ENCODE measurements at regions not wholly inside any gene's neighbourhood (a gene's known extent, or its start where the extent isn't known, plus 50 kb on each side); places are given as distances from the start of the nearest gene placed in this dataset.
"Not testable (repeated sequence)": the region's sequence is repeated elsewhere in the genome, so short reads cannot be mapped to it uniquely, and the experiment has no call there.

DNA sequence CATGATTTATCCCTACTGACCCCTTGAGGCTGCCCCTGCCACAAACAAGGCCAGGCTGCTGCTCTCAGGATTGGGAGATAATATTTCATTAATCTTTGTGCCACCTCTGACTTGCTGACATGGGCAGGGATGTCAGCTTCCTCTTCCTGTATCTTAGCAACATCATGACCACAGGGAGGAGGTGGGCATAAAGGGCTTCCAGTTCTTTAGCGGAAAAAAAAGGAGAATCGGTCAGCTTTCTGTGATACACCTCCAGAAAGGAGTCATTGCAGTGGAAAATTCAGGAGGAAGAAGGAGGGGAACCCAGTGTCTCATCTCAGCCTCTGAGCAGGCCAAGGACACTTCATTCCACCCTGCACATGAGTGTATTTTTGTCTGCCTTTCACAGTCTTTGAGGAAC, 206.8 kb upstream of the SDK2 start:
- no peak for DNase-seq (ENCODE audit: low read depth)

GRCh38 chr17:73851921-73852320, 207.7 kb upstream of the SDK2 start:
- no peak for DNase-seq (ENCODE audit: low read depth)

GRCh38 chr17:73855720-73856333, 211.6 kb upstream of the SDK2 start:
- DNase-seq (ENCODE audit: low read depth), result no peak

DNA sequence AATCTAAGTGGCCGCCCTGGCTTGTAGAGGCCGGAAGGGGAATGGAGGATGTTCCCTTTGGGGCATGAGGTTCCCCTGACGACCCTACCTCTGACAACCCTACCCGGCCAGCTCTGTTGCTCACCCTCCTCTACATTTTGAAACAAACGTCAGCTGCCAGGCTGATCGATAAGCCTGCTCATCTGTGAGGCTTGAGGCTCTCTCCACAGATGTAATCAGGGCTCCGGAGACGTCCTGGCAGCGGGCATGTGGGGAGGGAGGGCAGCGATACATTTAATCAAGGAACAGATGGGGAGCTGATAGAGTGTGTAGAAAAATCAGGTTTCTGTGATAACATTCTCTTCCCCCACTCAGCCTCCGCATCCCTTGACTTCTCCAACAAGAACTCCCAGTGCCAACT, 212.3 kb upstream of the SDK2 start:
- no peak for DNase-seq (ENCODE audit: low read depth)

- DNase-seq (ENCODE audit: low read depth), result not testable (repeated sequence)
Measured at GRCh38 chr17:73859439-73860008, 215.3 kb upstream of the SDK2 start.

DNA sequence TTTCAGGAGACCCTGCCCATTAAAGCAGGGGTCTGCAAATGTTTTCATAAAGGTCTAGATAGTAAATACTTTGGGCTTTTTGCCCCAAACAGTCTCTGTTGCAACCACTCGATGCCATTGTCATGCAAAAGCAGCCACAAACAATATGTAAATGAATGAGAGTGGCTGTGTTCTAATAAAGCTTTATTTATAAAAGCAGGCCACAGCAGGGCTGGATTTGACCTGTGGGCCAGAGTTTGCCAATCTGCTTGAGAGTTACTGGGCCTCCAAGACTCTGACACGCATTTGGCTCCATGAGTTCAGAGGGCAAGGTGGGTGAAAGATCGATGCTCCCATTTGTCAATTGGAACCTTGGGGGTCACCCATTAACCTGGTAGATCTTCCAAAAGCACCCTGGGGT, 217.3 kb upstream of the SDK2 start:
- no peak for DNase-seq (ENCODE audit: low read depth)

GRCh38 chr17:73863761-73864535, 219.7 kb upstream of the SDK2 start:
- DNase-seq (ENCODE audit: low read depth), result no peak

GRCh38 chr17:73865831-73866230, 221.6 kb upstream of the SDK2 start:
- DNase-seq (ENCODE audit: low read depth), result no peak

GRCh38 chr17:73867056-73867455, 222.8 kb upstream of the SDK2 start:
- DNase-seq (ENCODE audit: low read depth), result no peak

DNA sequence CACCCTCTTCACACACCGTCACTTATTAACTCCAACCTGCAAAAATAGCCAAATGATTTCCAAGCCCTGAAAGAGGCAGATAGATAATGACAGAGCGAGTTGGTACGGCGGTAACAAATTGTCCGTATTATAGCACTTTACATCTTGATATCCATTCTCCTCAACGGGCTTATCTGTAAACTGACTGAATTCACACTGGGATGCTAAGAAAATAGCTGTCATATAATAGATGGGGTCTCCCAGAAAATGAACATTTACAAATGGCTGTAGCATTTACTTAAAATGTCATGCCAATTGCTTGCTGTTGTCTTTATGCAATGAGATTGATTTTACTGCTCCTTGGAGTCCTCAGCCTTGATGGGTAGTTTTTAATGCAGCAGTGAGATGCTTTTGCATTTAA, 225.8 kb upstream of the SDK2 start:
- DNase-seq (ENCODE audit: low read depth), result no peak

- DNase-seq (ENCODE audit: low read depth), result no peak
Measured at GRCh38 chr17:73870473-73870872, 226.2 kb upstream of the SDK2 start.

DNA sequence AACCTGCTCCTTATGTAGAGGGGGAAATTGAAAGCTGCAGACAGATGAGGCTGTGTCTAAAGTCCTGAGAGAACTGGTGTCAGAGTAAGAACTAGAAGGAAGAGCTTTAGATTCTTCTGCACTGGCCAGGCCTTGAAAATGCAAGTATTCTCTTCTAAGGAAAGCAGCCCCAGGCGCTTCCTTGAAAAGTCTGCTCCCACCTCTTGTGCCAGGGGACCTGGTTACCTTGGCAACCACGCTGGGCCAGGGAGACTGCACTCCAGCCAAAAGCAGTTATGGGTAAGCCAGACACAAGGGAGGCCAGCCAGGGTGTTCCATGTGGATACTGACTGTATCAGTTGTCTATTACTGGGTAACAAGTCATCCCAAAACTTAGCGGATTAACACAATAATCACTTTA, 228.6 kb upstream of the SDK2 start:
- no peak for DNase-seq (ENCODE audit: low read depth)

DNA sequence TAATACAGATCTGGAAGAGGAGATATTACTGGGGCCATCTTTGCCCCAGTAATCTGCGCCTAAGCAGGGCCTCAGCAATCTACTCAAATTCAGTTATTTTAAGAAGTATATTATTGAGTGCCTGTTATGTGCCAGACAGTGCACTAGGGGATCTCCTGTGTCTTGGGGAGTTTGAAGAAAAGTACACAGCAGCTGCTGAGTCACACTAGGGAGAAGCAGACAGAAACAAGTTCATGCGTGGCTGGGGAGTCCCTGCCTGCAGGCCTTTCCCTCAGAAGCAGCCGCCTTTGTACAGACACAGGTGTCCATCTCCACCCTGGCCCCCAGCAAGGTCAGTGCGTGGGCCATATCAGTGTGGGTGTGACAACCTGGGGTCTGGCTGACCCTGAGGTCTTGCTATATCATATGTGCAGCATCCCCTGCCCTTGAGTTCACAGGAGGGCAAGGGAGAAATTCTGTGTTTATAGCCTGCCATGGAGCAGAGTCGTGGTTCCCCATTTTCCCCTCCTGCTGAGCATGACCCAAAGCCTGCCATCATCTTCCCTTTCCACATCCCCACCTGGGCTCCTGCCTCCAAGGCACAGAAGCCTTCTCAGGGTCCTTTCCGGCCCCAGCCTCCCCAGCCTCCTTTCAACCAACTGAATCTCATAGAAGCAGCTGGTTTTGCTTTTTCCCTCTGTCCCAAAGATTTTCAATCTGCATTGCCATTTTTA, 229.9 kb upstream of the SDK2 start:
- DNase-seq (ENCODE audit: low read depth), result no peak

DNA sequence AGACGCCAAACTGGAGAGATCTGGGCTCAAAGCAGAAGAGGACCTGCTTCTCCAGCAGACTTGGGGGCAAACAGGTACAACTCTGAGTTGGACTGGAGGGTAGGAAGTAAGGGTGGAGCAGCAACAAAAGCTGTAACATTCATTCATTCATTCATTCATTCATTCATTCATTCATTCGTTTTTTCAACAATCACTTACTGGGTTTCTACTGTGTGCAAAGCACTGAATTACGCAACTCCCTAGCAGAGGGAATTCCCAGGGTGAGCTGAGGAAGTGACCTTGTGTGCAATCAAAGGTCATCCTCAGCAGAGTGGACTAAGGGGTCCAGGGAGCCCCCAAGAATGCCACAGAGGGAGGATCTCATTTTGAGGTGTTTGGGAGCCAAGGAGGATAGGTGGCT, 231.1 kb upstream of the SDK2 start:
- DNase-seq (ENCODE audit: low read depth), result no peak

DNA sequence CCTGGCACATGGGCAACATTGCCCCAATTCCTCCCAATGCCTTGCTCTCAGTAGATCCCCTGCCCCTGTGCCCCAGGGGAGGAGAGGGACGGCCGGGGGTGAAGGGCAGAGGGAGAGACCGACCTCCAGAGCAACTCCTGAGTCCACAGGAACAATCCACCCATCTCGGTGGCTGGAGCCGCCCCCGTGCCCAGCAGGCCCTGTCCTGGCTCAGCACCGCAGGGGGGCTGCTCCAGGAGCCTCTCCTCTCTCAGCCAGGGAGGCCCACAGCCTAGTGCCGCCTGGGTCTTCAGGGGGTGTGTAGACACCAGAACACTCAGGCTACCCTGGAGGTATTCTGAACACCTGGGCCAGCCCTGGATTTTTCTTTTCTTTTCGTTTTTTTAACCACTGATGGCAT, 233.7 kb upstream of the SDK2 start:
- DNase-seq (ENCODE audit: low read depth), result no peak

- DNase-seq (ENCODE audit: low read depth), result no peak
Measured at GRCh38 chr17:73878923-73879322, 234.7 kb upstream of the SDK2 start.

DNA sequence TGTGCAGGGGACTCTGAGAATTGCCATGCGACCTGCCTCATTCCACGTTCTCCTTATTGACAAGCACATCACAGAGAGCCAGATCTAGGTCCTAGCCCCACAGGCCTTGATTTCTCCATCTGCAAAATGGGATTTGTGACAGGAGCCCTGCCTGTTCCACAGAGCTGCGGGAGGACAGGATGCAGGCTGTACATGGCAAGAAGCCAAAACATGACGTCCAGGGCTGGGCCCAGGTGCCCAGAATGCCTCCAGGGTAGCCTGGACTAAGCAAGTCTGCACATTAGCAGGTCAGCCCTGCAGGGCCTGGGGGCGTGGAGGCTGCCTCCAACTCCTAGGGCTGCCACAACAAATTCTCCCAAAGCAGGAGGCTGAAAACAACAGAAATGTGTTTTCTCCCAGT, 235.7 kb upstream of the SDK2 start:
- DNase-seq (ENCODE audit: low read depth), result no peak

GRCh38 chr17:73882590-73882989, 238.3 kb upstream of the SDK2 start:
- no peak for DNase-seq (ENCODE audit: low read depth)

DNA sequence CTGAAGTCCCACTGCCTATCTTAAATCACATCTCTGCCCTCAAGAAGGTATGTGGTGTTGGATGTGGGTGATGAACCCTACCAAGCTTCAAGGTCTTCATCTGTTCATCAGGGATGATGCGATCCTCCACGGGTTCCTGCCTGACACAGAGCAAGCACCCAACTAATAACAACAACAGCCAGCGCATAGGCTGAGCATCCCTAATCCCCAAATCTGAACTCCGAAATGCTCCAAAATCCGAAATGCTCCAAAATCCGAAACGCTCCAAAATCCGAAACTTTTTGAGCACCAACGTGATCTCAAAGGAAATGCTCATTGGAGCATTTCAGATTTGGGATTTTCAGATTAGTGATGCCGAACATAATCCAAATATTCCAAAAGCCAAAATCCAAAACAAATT, 238.9 kb upstream of the SDK2 start:
- no peak for DNase-seq (ENCODE audit: low read depth)

- no peak for DNase-seq (ENCODE audit: low read depth)
Measured at GRCh38 chr17:73887739-73888138, 243.5 kb upstream of the SDK2 start.

- DNase-seq (ENCODE audit: low read depth), result no peak
Measured at GRCh38 chr17:73888862-73889261, 244.6 kb upstream of the SDK2 start.

DNA sequence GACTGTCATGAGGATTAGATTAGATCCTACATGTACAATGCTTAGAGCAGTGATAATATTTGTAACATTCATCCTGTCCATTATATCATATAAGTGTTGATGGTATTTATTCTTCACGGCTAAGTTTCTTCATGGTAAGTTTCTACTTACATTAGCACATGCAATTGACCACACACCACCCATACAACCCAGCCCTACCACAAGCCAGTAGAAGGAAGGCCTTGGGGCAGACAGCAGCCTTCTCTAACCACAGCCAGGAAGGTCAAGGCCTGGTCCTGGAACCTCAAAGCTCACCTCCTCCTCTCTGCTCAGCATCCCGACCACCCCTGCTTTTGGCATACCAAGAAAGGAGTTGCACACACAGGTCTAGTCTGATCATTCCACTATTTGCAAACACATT, 245.2 kb upstream of the SDK2 start:
- no peak for DNase-seq (ENCODE audit: low read depth)

- no peak for DNase-seq (ENCODE audit: low read depth)
Measured at GRCh38 chr17:73890831-73891405, 246.7 kb upstream of the SDK2 start.

All from stromal cell of bone marrow (primary cell).